ENCODE measurements at regions not wholly inside any gene's neighbourhood (a gene's known extent, or its start where the extent isn't known, plus 50 kb on each side); places are given as distances from the start of the nearest gene placed in this dataset.
"Not testable (repeated sequence)": the region's sequence is repeated elsewhere in the genome, so short reads cannot be mapped to it uniquely, and the experiment has no call there.

GRCh38 chr6:170192905-170193304 lies 98.0 kb downstream of the DLL1 start:
- CTCF ChIA-PET = no interaction called here
- Mint-ChIP-seq H3K4me3 (no peak overlapping the region), H3K27ac (no peak overlapping the region), H3K9me3 (peaks cover 28% of the 10 kb centered on the region), H3K4me1 (no peaks in the 10 kb centered on the region), H3K36me3 (peaks cover 6% of the 10 kb centered on the region), H3K27me3 (peaks cover 3% of the 10 kb centered on the region)
- DNase-seq = peak; percentile 9

GRCh38 chr6:170192101-170192500 lies 98.8 kb downstream of the DLL1 start:
- H3K4me3 Mint-ChIP-seq, H3K27ac Mint-ChIP-seq, H3K36me3 Mint-ChIP-seq, H3K4me1 Mint-ChIP-seq, CTCF ChIA-PET, H3K27me3 Mint-ChIP-seq: not testable (repeated sequence)
- peak; percentile 1 for DNase-seq
- peaks cover 26% of the 10 kb centered on the region for H3K9me3 Mint-ChIP-seq

GRCh38 chr6:170190046-170190445 lies 100.8 kb downstream of the DLL1 start:
- no peak overlapping the region for H3K4me3 Mint-ChIP-seq
- CTCF ChIA-PET = no interaction called here
- H3K4me1 Mint-ChIP-seq = no peaks in the 10 kb centered on the region
- no peak overlapping the region for H3K27ac Mint-ChIP-seq
- peaks cover 11% of the 10 kb centered on the region for H3K9me3 Mint-ChIP-seq
- no peaks in the 10 kb centered on the region for H3K36me3 Mint-ChIP-seq
- H3K27me3 Mint-ChIP-seq = peaks cover 3% of the 10 kb centered on the region
- DNase-seq = peak; percentile 4

- H3K9me3 Mint-ChIP-seq = peaks cover 7% of the 10 kb centered on the region
- DNase-seq = peak; percentile 2
- no peaks in the 10 kb centered on the region for H3K4me1 Mint-ChIP-seq
- peaks cover 3% of the 10 kb centered on the region for H3K27me3 Mint-ChIP-seq
- no peak overlapping the region for H3K4me3 Mint-ChIP-seq
- peak overlapping the region; percentile 21 for H3K27ac Mint-ChIP-seq
- CTCF ChIA-PET = no interaction called here
- H3K36me3 Mint-ChIP-seq = no peaks in the 10 kb centered on the region
Measured at GRCh38 chr6:170189236-170189635, 101.6 kb downstream of the DLL1 start.

- CTCF ChIA-PET = no interaction called here
Measured at GRCh38 chr6:170188571-170189001, 102.3 kb downstream of the DLL1 start.

GRCh38 chr6:170187669-170188566 lies 103.0 kb downstream of the DLL1 start:
- CTCF ChIA-PET = no interaction called here
- no peak overlapping the region for H3K4me3 Mint-ChIP-seq
- peaks cover 2% of the 10 kb centered on the region for H3K36me3 Mint-ChIP-seq
- H3K27me3 Mint-ChIP-seq = peaks cover 3% of the 10 kb centered on the region
- peaks cover 6% of the 10 kb centered on the region for H3K9me3 Mint-ChIP-seq
- H3K4me1 Mint-ChIP-seq = no peaks in the 10 kb centered on the region
- DNase-seq = peak; percentile 16
- H3K27ac Mint-ChIP-seq = no peak overlapping the region

More at GRCh38 chr6:170188571-170189001, 102.3 kb downstream of the DLL1 start:
- Mint-ChIP-seq H3K4me1 (no peaks in the 10 kb centered on the region), H3K9me3 (peaks cover 1% of the 10 kb centered on the region), H3K36me3 (no peaks in the 10 kb centered on the region), H3K27ac (no peak overlapping the region), H3K27me3 (peaks cover 3% of the 10 kb centered on the region), H3K4me3 (no peak overlapping the region)
- DNase-seq = peak; percentile 17

GRCh38 chr6:170186941-170187668 lies 103.8 kb downstream of the DLL1 start:
- H3K4me1 Mint-ChIP-seq = no peaks in the 10 kb centered on the region
- no peak overlapping the region for H3K4me3 Mint-ChIP-seq
- CTCF ChIA-PET = no interaction called here
- no peak overlapping the region for H3K27ac Mint-ChIP-seq
- DNase-seq = peak; percentile 14
- peaks cover 3% of the 10 kb centered on the region for H3K27me3 Mint-ChIP-seq
- H3K9me3 Mint-ChIP-seq = peaks cover 8% of the 10 kb centered on the region
- H3K36me3 Mint-ChIP-seq = peaks cover 2% of the 10 kb centered on the region

GRCh38 chr6:170186006-170186935 lies 104.6 kb downstream of the DLL1 start:
- CTCF ChIA-PET = no interaction called here
- Mint-ChIP-seq H3K36me3 (peaks cover 2% of the 10 kb centered on the region), H3K9me3 (peaks cover 10% of the 10 kb centered on the region), H3K4me1 (no peaks in the 10 kb centered on the region), H3K27ac (no peak overlapping the region), H3K27me3 (peaks cover 3% of the 10 kb centered on the region), H3K4me3 (no peak overlapping the region)
- DNase-seq = peak; percentile 10

GRCh38 chr6:170185175-170185978 lies 105.5 kb downstream of the DLL1 start:
- peak; percentile 6 for DNase-seq
- H3K9me3 Mint-ChIP-seq = peaks cover 10% of the 10 kb centered on the region
- H3K4me1 Mint-ChIP-seq = no peaks in the 10 kb centered on the region
- H3K36me3 Mint-ChIP-seq = peaks cover 2% of the 10 kb centered on the region
- no peak overlapping the region for H3K4me3 Mint-ChIP-seq
- CTCF ChIA-PET = no interaction called here
- no peak overlapping the region for H3K27ac Mint-ChIP-seq
- H3K27me3 Mint-ChIP-seq = peaks cover 3% of the 10 kb centered on the region

GRCh38 chr6:170184316-170184715 lies 106.6 kb downstream of the DLL1 start:
- no peaks in the 10 kb centered on the region for H3K4me1 Mint-ChIP-seq
- peaks cover 2% of the 10 kb centered on the region for H3K36me3 Mint-ChIP-seq
- H3K9me3 Mint-ChIP-seq = peaks cover 10% of the 10 kb centered on the region
- no peak overlapping the region for H3K4me3 Mint-ChIP-seq
- CTCF ChIA-PET = no interaction called here
- peak; percentile 20 for DNase-seq
- H3K27me3 Mint-ChIP-seq = peaks cover 3% of the 10 kb centered on the region
- no peak overlapping the region for H3K27ac Mint-ChIP-seq

- Mint-ChIP-seq H3K4me3 (no peak overlapping the region), H3K4me1 (no peaks in the 10 kb centered on the region)
Measured at GRCh38 chr6:170183521-170183920, 107.4 kb downstream of the DLL1 start.

GRCh38 chr6:170182781-170183120 lies 108.1 kb downstream of the DLL1 start:
- no peak overlapping the region for H3K27ac Mint-ChIP-seq
- H3K36me3 Mint-ChIP-seq = peaks cover 2% of the 10 kb centered on the region

More at GRCh38 chr6:170183521-170183920, 107.4 kb downstream of the DLL1 start:
- no peak for DNase-seq
- H3K36me3 Mint-ChIP-seq = peaks cover 2% of the 10 kb centered on the region
- H3K9me3 Mint-ChIP-seq = peaks cover 10% of the 10 kb centered on the region
- peaks cover 3% of the 10 kb centered on the region for H3K27me3 Mint-ChIP-seq
- no peak overlapping the region for H3K27ac Mint-ChIP-seq
- CTCF ChIA-PET = no interaction called here

GRCh38 chr6:170182093-170182780 lies 108.6 kb downstream of the DLL1 start:
- H3K27me3 Mint-ChIP-seq = peaks cover 4% of the 10 kb centered on the region
- peaks cover 10% of the 10 kb centered on the region for H3K9me3 Mint-ChIP-seq
- H3K27ac Mint-ChIP-seq = no peak overlapping the region
- CTCF ChIA-PET = no interaction called here
- peaks cover 2% of the 10 kb centered on the region for H3K36me3 Mint-ChIP-seq
- no peaks in the 10 kb centered on the region for H3K4me1 Mint-ChIP-seq
- no peak for DNase-seq
- H3K4me3 Mint-ChIP-seq = no peak overlapping the region

More at GRCh38 chr6:170182781-170183120, 108.1 kb downstream of the DLL1 start:
- Mint-ChIP-seq H3K4me1 (no peaks in the 10 kb centered on the region), H3K4me3 (no peak overlapping the region), H3K27me3 (peaks cover 4% of the 10 kb centered on the region), H3K9me3 (peaks cover 10% of the 10 kb centered on the region)
- DNase-seq = no peak
- CTCF ChIA-PET = no interaction called here
